PC-9 (cell line): ENCODE measurements at regions not wholly inside any gene's neighbourhood (a gene's known extent, or its start where the extent isn't known, plus 50 kb on each side); places are given as distances from the start of the nearest gene placed in this dataset.

Experiments used
- BruUV-seq: library from RNA; stranded (reverse); fragments of 400-500 nt; replicated peaks from 2 replicates; lab custom pipeline; 2021; lab: Mats Ljungman, UMichigan
- CTCF ChIA-PET: fragments of 300-600 bp; sonication (Branson Sonifier 250); formaldehyde crosslinking; loops from one replicate; lab custom pipeline; 2022; ENCODE audit warnings: antibody characterized with exemption; lab: Charles Lee
- POLR2A ChIA-PET: fragments of 300-600 bp; sonication (Branson Sonifier 250); formaldehyde crosslinking; loops from one replicate; lab custom pipeline; 2022; ENCODE audit warnings: antibody characterized with exemption; ENCODE audit not compliant: unreplicated experiment; lab: Charles Lee
- DNase-seq, 2 experiments: peaks; one replicate each; pipeline versions ENCODE4 v3.0.0 to v3.0.0-alpha.2; 2015 to 2022; ENCODE audit warnings: mixed read lengths in 1 of 2
- H2AFZ ChIP-seq: fragments of 200-600 bp; sonication (generic); 2 replicates; pipeline ENCODE4 v1.8.1; 2017; ENCODE audit warnings: antibody characterized with exemption
- H3F3A ChIP-seq: fragments of 200-600 bp; sonication (generic); 2 replicates; pipeline ENCODE4 v1.8.1; 2017; ENCODE audit warnings: antibody characterized with exemption, mild to moderate bottlenecking, low read depth; ENCODE audit not compliant: insufficient read depth
- H3K27ac ChIP-seq: fragments of 200-600 bp; sonication (generic); 2 replicates; pipeline ENCODE4 v1.6.1; 2016; ENCODE audit warnings: mixed run types
- H3K27me3 ChIP-seq: fragments of 200-600 bp; sonication (generic); 2 replicates; pipeline ENCODE4 v1.6.1; 2016; ENCODE audit warnings: low read depth, mixed run types; ENCODE audit not compliant: insufficient read depth
- H3K36me3 ChIP-seq: fragments of 200-600 bp; sonication (generic); 2 replicates; pipeline ENCODE4 v1.6.1; 2016; ENCODE audit warnings: low read depth, mixed run types
- H3K4me1 ChIP-seq: fragments of 200-600 bp; sonication (generic); replicated peaks from 2 replicates; pipeline ENCODE4 v1.6.1; 2016; ENCODE audit warnings: mixed run types; ENCODE audit not compliant: insufficient read depth
- H3K4me2 ChIP-seq: fragments of 200-600 bp; sonication (generic); 2 replicates; pipeline ENCODE4 v1.6.1; 2017; ENCODE audit warnings: mixed run types
- H3K4me3 ChIP-seq: fragments of 200-600 bp; sonication (generic); 2 replicates; pipeline ENCODE4 v1.6.1; 2016; ENCODE audit warnings: mixed run types
- H3K79me2 ChIP-seq: fragments of 200-600 bp; sonication (generic); 2 replicates; pipeline ENCODE4 v1.6.1; 2017; ENCODE audit warnings: low read depth, mixed run types
- H3K9me2 ChIP-seq: fragments of 200-600 bp; sonication (generic); 2 replicates; pipeline ENCODE4 v1.8.1; 2017; ENCODE audit warnings: mild to moderate bottlenecking; ENCODE audit not compliant: insufficient read depth
- H3K9me3 ChIP-seq: fragments of 200-600 bp; sonication (generic); 2 replicates; pipeline ENCODE4 v1.8.1; 2016; ENCODE audit warnings: low read depth; ENCODE audit not compliant: insufficient read depth
- H4K20me1 ChIP-seq: fragments of 200-600 bp; sonication (generic); 2 replicates; pipeline ENCODE4 v1.8.1; 2017; ENCODE audit not compliant: insufficient read depth
- EZH2 ChIP-seq: fragments of 200-600 bp; sonication (generic); IDR thresholded peaks from 2 replicates; pipeline ENCODE4 v1.8.0; 2017; ENCODE audit warnings: antibody characterized with exemption, low read depth
- intact Hi-C: fragments of 100-400 bp; cut with micrococcal nuclease; formaldehyde crosslinking; loops from one replicate; pipeline ENCODE4 v1.10.0; 2022; ENCODE audit not compliant: unreplicated experiment
- TF ChIP-seq, protein P1 (sequence below): fragments of 200-600 bp; sonication (generic); conservative IDR thresholded peaks from 2 replicates; pipeline ENCODE4 v1.6.1; 2017; ENCODE audit warnings: mixed run types, antibody characterized with exemption, mild to moderate bottlenecking, moderate library complexity

DNA sequence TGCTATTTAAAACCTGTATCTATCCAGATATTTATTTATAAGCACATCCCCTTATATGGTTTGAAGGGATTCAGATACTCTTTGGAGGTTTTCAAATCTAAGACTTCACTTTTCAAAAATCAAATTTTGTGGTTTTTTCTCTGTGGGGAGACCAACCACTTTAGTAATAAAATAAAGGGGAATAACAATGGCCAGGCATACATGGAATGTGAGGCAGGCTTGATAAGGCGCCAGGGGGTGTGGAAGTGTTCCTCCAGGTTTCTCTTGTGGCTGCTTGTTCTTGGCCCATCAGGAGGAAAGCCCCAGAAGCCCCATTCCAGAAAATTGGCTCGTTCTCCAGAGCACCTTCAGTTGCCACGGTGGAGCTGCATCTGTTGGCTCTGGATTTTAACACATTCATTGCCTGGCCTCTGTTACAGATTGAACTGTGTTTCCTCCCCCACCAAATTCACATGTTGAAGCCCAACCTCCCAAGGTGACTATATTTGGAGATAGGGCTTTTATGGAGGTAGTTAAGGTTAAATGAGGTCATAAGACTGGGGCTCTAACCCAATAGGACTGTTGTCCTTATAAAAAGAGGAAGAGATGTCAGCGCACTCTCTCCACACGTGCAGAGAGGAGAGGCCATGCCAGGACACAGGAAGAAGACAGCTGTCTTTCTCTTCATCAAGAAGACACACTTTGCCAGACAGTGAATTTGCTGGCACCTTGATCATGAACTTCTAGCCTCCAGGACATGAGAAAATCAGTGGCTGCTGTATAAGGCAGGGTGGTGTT, 195.9 kb downstream of the TMEM38B start:
- no peak for TF ChIP-seq EZH2
- TF ChIP-seq, protein P1, sequence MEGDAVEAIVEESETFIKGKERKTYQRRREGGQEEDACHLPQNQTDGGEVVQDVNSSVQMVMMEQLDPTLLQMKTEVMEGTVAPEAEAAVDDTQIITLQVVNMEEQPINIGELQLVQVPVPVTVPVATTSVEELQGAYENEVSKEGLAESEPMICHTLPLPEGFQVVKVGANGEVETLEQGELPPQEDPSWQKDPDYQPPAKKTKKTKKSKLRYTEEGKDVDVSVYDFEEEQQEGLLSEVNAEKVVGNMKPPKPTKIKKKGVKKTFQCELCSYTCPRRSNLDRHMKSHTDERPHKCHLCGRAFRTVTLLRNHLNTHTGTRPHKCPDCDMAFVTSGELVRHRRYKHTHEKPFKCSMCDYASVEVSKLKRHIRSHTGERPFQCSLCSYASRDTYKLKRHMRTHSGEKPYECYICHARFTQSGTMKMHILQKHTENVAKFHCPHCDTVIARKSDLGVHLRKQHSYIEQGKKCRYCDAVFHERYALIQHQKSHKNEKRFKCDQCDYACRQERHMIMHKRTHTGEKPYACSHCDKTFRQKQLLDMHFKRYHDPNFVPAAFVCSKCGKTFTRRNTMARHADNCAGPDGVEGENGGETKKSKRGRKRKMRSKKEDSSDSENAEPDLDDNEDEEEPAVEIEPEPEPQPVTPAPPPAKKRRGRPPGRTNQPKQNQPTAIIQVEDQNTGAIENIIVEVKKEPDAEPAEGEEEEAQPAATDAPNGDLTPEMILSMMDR, result no peak
- ChIA-PET CTCF (no interaction called here), POLR2A (no interaction called here)
- Histone ChIP-seq H3K4me2 (no peak overlapping the region), H3K27me3 (no peaks in the 10 kb centered on the region), H2AFZ (no peak overlapping the region), H4K20me1 (no peaks in the 10 kb centered on the region), H3K4me1 (no peaks in the 10 kb centered on the region), H3K36me3 (no peaks in the 10 kb centered on the region), H3K9me2 (no peaks in the 10 kb centered on the region), H3F3A (no peaks in the 10 kb centered on the region), H3K79me2 (no peaks in the 10 kb centered on the region), H3K4me3 (no peak overlapping the region), H3K27ac (no peak overlapping the region), H3K9me3 (no peaks in the 10 kb centered on the region)
- intact Hi-C loops, result no loop called here
- no TSS peak for BruUV-seq
- no peak for DNase-seq

DNA sequence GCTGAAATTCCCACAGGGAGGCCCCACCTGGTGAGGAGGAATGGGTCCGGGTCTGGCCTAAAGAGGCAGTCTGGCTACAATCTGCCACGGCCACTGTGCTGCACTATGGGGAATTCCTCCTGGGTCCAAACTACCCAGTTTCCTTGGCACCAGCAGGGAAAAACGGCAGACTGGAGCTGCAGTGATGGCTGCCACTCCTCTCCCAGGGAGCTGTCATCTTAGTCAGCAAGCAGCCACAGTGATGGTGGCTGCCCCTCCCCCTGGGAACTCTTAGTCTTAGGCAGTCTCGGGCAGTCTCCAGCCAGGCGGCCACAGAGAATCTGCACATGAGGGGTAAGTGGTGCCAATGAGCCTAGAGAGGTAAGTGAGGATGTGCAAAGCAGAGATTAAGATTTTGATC, 205.8 kb downstream of the TMEM38B start:
- Histone ChIP-seq H3K79me2 (no peaks in the 10 kb centered on the region), H4K20me1 (no peaks in the 10 kb centered on the region), H3K4me3 (no peak overlapping the region), H3K4me1 (peaks cover 12% of the 10 kb centered on the region), H3K9me3 (no peaks in the 10 kb centered on the region), H3K36me3 (no peaks in the 10 kb centered on the region), H3K27me3 (no peaks in the 10 kb centered on the region), H2AFZ (no peak overlapping the region), H3K27ac (no peak overlapping the region), H3K4me2 (no peak overlapping the region), H3F3A (no peaks in the 10 kb centered on the region), H3K9me2 (no peaks in the 10 kb centered on the region)
- no TSS peak for BruUV-seq
- intact Hi-C loops, result loop anchor here (5.0 kb wide), 2 partner anchors 522 to 892 kb away; no protein-coding TSS in a partner anchor
- ChIA-PET CTCF (no interaction called here), POLR2A (no interaction called here)
- no peak for DNase-seq
- no peak for TF ChIP-seq EZH2
- TF ChIP-seq, protein P1, result no peak

DNA sequence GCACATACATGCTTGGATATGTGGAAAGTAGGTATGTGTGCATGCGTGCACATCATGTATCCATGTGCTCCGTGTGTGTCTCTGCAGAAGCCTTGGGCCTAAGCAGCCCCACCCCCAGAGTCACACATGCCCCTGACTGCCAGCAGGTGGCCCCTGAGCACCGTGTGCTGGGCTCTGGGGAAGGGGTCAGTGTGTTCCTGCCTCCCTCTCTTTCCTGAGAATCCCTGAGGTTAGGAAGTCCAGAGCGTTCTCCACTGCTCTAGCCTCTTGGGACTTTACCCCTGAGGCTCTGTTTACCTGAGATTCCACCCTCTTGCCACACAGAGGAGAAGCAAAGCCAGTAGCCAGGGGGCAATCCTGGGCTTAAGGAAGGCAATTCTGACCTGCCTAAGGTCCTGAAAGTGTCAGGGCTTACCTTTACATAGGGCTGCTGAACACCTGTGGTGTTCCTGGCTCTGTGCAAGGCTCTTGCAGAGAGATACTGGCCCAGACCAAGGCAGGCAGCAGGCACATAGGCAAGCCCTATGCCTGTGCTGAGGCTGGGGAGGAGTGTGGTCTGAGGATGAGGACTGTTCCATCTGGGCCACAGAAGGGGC, 207.3 kb downstream of the TMEM38B start:
- intact Hi-C loops, result loop anchor here (1.0 to 5.0 kb wide), 3 partner anchors 521 to 1271 kb away; no protein-coding TSS in a partner anchor
- ChIA-PET POLR2A (no interaction called here), CTCF (no interaction called here)
- Histone ChIP-seq H3K4me2 (no peak overlapping the region), H3F3A (no peaks in the 10 kb centered on the region), H3K4me1 (peaks cover 12% of the 10 kb centered on the region), H3K4me3 (no peak overlapping the region), H3K9me2 (no peaks in the 10 kb centered on the region), H3K27ac (no peak overlapping the region), H4K20me1 (no peaks in the 10 kb centered on the region), H3K36me3 (no peaks in the 10 kb centered on the region), H2AFZ (no peak overlapping the region), H3K27me3 (no peaks in the 10 kb centered on the region), H3K9me3 (peaks cover 4% of the 10 kb centered on the region; the same call in 1 of the 2 replicates), H3K79me2 (no peaks in the 10 kb centered on the region)
- TF ChIP-seq EZH2, result no peak
- TF ChIP-seq, protein P1, result peak; percentile 90
- BruUV-seq, result no TSS peak
- peak; percentile 57 to 73 for DNase-seq
